IPS-NIHi11 (cell line): ENCODE measurements at regions not wholly inside any gene's neighbourhood (a gene's known extent, or its start where the extent isn't known, plus 50 kb on each side); places are given as distances from the start of the nearest gene placed in this dataset.
"Not testable (repeated sequence)": the region's sequence is repeated elsewhere in the genome, so short reads cannot be mapped to it uniquely, and the experiment has no call there.

ENCODE experiments used
- DNase-seq: peaks from one replicate; pipeline ENCODE4 v3.0.0; 2012; ENCODE audit warnings: mixed read lengths, low spot score

DNA sequence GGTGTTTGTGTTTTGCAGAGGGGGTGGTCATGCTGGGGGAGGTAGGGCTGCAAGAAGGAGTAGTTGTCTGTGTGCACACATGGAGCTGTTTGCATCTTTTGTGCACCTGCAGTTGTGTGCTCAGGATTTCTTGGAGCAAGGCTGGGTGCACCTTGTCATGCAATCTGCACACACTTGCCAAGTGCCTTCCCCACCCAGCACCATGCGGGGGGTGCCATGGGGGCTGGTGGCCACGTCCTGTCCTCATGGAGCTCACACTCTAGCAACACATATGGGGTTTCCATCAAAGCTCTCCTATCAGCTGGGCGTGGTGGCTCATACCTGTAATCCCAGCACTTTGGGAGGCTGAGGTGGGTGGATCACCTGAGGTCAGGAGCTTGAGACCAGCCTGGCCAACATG is 111.6 kb downstream of the CRLF3 start:
- not testable (repeated sequence) for DNase-seq

DNA sequence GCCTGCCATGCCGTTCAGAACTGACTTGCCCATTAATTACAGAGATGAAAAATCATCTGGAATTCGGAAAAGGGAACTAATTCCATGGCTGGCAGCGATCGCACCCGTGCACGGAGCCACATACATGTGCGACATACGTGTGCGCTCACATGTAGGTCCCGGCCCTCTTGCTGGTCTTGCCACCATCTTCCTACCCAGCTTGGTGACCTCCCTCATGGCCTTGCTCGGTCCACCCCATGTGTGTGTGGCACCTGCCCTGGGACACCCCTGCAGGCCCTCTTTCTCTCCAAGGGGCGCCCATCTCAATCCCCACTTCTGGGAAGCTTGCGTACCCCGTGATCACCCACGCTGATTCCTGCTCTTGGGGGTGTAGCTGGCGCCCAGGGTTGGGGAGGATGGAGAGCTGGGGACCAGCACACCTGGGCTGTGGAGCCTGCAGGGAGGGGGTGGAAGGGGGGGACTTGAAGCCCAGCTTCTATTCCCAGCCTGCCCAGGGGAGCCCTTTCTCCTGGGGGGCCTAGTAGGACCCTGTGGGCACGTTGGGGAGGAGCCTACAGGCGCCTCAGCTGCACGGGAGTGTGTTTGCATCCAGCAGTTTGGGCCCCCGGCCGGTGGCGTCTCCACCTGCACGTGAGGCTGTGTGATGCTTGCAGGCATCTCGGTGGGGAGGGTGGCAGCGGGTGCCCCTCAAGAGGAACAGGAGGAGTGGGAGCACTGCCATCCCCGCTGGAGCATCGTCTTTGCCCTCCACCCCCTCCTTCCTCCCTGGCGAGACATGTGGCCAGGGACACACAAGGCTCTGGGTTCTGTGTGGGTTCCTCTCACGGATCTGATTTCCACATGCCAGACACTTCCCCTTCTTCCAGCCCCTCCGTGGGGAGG is 112.6 kb downstream of the CRLF3 start:
- DNase-seq = not testable (repeated sequence)

DNA sequence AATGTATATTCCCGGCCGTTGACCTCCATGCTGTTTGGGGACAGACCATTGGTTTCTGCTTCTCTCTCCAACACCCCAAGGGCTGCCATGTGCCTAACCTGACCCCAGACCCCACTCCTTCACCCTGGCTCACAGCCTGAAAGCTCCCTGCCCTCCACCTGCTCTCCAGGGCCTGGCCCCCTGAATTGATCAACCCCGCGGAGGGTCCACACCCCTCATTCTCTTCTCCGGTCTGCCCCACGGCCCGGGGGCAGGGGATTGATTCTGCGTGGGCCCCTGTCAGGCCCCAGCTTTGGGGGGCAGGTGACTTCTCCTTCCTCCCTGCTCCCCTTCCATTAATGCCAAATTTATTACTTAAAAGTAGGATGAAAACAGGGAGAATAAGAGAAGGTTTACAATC is 113.3 kb downstream of the CRLF3 start:
- not testable (repeated sequence) for DNase-seq

GRCh38 chr17:30710276-30711088 is 114.0 kb downstream of the CRLF3 start:
- DNase-seq = not testable (repeated sequence)

DNA sequence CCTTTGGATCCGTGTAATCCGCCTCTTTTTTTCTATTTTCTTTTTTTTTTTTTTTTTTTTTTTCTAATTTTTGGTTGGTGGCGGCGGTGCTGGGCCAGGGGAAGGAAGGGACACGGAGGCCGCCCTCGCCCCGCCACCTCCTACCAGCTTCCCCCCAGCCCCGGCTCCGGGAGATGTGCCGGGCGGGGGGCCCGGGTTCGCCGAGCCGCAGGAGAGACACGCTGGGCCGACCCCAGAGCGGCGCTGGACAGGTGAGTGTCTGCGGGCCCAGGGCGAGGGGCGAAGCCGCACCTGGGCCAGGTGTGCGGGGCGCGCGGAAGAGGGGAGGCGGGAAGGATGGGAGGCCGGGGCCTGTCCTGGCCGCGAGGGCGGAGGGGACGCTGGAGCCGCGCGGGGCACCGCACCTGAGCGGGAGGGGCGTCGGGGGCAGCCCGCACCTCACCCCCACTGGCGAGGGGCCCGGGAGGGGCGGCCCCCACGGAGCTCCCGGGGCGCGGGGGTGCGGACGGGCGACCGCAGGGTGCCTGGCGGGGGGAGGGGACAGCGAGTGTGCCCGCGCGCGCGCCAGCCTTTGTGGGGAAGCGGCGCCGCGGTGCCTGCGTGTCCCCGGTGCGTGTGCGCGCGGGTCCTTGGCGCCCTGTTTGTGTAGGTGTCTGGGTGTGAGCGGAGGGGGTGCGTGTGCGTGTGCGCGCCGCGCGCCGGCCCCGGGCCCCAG is 114.8 kb downstream of the CRLF3 start:
- not testable (repeated sequence) for DNase-seq

DNA sequence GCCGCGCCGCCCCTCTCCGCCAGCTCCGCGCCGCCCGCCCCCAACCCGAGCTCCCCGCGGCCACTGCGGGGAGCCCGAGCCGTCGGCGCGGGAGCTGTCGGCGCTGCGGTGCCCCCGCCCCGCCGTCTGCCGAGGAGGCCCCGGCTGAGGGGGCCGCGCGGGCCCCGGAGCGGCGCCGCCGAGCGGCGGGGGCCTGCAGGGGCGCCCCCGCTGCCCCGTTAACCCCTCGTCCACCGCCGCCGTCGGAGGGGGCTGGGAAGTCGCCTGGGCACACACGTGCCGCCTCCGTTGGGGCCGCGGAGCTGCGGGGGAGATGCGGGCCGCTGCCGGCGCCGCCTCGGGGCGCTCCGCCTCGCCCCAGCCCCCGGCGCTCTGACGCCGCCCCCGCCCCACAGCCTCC is 115.4 kb downstream of the CRLF3 start:
- peak; percentile 51 for DNase-seq

DNA sequence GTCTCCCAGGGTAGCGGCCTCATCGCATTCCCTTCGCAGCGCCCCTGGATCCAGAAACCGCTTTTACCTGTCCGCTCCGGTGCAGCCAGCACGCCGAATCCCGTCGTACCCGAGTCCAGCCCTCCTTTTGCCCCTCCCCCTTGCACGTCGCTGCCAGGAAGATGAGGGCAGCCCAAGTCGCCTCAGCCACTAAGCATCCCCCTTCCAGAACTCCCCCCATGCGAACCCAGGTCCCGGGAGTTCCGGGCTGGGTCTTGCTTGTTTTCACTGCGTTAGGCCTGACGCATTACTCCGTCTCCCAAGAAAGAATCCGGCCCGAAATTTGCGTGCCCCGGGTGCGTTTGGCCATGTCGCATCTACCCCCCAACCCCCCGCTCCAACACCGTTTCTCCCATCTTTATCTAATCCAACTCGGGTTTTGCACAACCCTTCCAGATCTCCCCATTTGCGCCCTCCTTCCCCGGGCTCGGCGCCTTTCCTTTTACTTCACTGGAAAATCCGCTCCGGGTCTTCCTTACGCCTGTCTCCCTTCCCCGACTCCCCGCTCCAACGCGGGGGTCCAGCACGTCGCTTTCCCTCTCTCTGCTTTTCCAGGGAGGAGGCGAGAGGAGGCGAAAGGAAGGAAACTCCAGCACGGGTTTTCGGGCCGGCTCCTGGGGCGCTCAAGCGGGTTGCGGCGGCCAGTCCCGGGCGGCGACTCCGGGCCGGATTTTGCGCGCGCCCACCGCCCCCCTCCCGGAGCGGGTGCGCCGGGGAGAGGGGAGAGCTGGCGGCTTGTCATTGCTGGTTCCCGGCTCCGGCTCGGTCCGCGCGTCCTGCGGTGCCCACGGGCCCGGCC is 116.0 kb downstream of the CRLF3 start:
- peak; percentile 84 for DNase-seq

GRCh38 chr17:30707724-30708240 is 116.7 kb downstream of the CRLF3 start:
- not testable (repeated sequence) for DNase-seq

- not testable (repeated sequence) for DNase-seq
These were observed 117.8 kb downstream of the CRLF3 start for GRCh38 chr17:30706461-30707335.

DNA sequence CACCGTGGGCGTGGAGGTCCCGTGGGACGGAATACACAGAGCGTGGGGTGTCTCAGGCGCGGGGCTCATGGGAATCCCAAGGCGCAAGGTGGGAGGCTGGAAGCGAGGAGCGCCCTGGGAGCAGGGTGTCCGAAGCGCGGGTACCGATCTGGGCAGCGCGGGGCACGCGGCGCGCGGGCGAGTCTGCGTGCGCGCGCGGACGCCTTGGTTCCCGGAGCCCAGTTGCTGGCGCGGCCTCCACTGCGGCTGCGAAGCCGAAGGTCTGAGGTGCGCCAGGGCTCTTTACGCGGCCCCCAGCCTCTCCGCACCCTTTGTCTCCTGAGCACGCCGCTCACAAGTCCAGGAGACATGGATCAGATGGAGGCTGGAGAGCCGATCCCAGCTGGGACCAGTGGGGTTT is 118.5 kb downstream of the CRLF3 start:
- not testable (repeated sequence) for DNase-seq

- no peak for DNase-seq
These were observed 122.9 kb downstream of the CRLF3 start for GRCh38 chr17:30701498-30701989.

GRCh38 chr17:30700833-30701232 is 123.7 kb downstream of the CRLF3 start:
- not testable (repeated sequence) for DNase-seq

- DNase-seq = peak; percentile 74
These were observed 126.7 kb downstream of the CRLF3 start for GRCh38 chr17:30697619-30698460.

- no peak for DNase-seq
These were observed 128.3 kb downstream of the CRLF3 start for GRCh38 chr17:30696234-30696633.

DNA sequence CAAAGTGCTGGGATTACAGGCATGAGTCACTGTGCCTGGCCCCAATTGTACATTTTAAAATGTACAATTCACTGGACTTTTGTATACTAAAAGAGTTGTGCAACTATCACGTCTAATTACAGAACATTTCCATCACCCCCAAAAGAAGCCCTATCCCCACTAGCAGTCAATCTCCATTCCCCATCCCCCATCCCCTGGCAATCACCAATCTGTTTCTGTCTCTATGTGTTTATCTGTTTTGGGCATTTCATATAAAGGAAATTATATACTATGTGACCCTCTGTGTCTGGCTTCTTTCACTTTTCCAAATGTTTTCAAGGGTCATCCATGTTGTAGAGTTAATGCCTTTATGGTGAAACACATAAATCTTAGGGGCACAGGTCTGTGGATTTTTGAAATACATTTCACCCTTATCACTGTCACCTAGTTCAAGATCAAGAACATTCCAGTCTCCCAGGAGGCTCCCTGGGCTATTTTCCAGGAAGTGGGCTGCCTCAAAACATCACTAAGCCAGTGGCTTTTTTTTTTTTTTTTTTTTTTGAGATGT is 129.2 kb downstream of the CRLF3 start:
- not testable (repeated sequence) for DNase-seq

GRCh38 chr17:30693772-30694171 is 130.7 kb downstream of the CRLF3 start:
- peak; percentile 31 for DNase-seq

- DNase-seq = not testable (repeated sequence)
These were observed 135.1 kb downstream of the CRLF3 start for GRCh38 chr17:30689266-30690000.
